Ascending aorta (tissue), 2 donors: ENCODE measurements at regions not wholly inside any gene's neighbourhood (a gene's known extent, or its start where the extent isn't known, plus 50 kb on each side); places are given as distances from the start of the nearest gene placed in this dataset.

ENCODE experiments used
- DNase-seq, 2 donors: peaks; one replicate each; pipeline ENCODE4 v3.0.0-alpha.2; 2019; ENCODE audit warnings: low spot score in 2 of 2
- H3K27ac ChIP-seq, 2 donors: fragments of 200-600 bp; sonication (generic); one replicate each; pipeline ENCODE4 v1.5.1; 2016 to 2017; ENCODE audit warnings: mild to moderate bottlenecking in 1 of 2
- H3K27me3 ChIP-seq: fragments of 200-600 bp; sonication (generic); one replicate; pipeline ENCODE4 v1.5.1; 2017
- H3K36me3 ChIP-seq, 2 donors: fragments of 200-600 bp; sonication (generic); one replicate each; pipeline ENCODE4 v1.5.1; 2016
- H3K4me1 ChIP-seq, 2 donors: fragments of 200-600 bp; sonication (generic); one replicate each; pipeline ENCODE4 v1.5.1; 2016 to 2017; ENCODE audit warnings: mild to moderate bottlenecking in 1 of 2
- H3K4me3 ChIP-seq, 2 donors: fragments of 200-600 bp; sonication (generic); one replicate each; pipeline ENCODE4 v1.5.1; 2016 to 2017; ENCODE audit warnings: mild to moderate bottlenecking in 1 of 2
- H3K9me3 ChIP-seq, 2 donors: fragments of 200-600 bp; sonication (generic); one replicate each; pipeline ENCODE4 v1.5.1; 2016
- intact Hi-C: fragments of 100-400 bp; cut with DNase I; formaldehyde crosslinking; loops from one replicate; pipeline ENCODE4 v1.15.1; 2023
- TF ChIP-seq, protein P1 (sequence below), 3 experiments: fragments of 200-600 bp in 2 of 3; fragments of 450-650 bp in 1 of 3; sonication (generic) in 2 of 3; IDR thresholded peaks; one replicate each; pipeline ENCODE4 v1.5.1; 2016 to 2019; ENCODE audit warnings: antibody characterized with exemption in 3 of 3, mild to moderate bottlenecking in 1 of 3, moderate library complexity in 1 of 3

GRCh38 chr14:98133806-98134205 is 1138.2 kb downstream of the BCL11B start:
- TF ChIP-seq, protein P1, sequence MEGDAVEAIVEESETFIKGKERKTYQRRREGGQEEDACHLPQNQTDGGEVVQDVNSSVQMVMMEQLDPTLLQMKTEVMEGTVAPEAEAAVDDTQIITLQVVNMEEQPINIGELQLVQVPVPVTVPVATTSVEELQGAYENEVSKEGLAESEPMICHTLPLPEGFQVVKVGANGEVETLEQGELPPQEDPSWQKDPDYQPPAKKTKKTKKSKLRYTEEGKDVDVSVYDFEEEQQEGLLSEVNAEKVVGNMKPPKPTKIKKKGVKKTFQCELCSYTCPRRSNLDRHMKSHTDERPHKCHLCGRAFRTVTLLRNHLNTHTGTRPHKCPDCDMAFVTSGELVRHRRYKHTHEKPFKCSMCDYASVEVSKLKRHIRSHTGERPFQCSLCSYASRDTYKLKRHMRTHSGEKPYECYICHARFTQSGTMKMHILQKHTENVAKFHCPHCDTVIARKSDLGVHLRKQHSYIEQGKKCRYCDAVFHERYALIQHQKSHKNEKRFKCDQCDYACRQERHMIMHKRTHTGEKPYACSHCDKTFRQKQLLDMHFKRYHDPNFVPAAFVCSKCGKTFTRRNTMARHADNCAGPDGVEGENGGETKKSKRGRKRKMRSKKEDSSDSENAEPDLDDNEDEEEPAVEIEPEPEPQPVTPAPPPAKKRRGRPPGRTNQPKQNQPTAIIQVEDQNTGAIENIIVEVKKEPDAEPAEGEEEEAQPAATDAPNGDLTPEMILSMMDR (IDR thresholded peaks at IDR 0.05), result no peak
- no peaks in the 10 kb centered on the region for H3K36me3 ChIP-seq
- no peak overlapping the region for H3K4me3 ChIP-seq
- no peaks in the 10 kb centered on the region for H3K4me1 ChIP-seq
- no peaks in the 10 kb centered on the region for H3K27me3 ChIP-seq
- H3K9me3 ChIP-seq, result no peaks in the 10 kb centered on the region
- no peak overlapping the region for H3K27ac ChIP-seq
- intact Hi-C loops, result no loop called here
- DNase-seq, result no peak

DNA sequence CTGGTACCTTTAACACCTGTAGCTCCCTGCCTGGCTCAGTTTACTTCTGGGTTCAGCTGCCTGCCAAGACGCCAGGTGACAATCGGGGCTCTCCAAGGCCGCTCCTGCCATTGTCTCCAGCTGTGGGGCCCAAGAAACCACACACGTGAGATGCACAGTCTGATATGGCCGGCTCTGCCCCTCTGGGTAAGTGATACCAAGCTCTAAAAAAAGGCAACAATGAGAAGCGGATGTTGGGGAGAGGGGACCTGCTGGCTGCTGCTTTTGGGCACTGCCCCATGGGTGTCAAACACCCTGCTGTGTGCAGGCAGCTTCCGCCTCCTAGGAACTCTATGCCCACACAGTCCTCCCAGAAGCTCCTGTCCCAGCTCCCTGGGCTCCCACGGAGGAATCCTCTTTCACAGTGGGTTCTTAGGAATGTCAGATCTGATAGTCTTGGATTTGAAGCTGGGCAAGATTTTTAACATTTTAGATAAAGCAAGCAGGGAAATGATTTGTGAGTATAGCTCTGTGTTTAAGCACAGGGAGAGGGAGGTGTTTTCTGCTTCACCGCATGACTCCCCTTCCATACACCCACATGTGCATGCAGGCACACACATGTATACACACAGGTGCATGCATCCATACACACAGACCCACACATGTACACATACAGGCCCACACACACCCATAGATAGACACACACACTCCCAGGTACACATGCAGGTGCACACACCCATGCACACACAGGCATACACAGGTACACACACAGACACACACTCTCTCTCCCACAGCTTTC is 1135.8 kb downstream of the BCL11B start:
- Histone ChIP-seq H3K9me3 (no peaks in the 10 kb centered on the region), H3K27ac (no peak overlapping the region), H3K4me1 (no peaks in the 10 kb centered on the region), H3K36me3 (no peaks in the 10 kb centered on the region), H3K4me3 (no peak overlapping the region), H3K27me3 (no peaks in the 10 kb centered on the region)
- DNase-seq, result no peak
- intact Hi-C loops, result no loop called here
- TF ChIP-seq, protein P1 (IDR thresholded peaks at IDR 0.05), result no peak

DNA sequence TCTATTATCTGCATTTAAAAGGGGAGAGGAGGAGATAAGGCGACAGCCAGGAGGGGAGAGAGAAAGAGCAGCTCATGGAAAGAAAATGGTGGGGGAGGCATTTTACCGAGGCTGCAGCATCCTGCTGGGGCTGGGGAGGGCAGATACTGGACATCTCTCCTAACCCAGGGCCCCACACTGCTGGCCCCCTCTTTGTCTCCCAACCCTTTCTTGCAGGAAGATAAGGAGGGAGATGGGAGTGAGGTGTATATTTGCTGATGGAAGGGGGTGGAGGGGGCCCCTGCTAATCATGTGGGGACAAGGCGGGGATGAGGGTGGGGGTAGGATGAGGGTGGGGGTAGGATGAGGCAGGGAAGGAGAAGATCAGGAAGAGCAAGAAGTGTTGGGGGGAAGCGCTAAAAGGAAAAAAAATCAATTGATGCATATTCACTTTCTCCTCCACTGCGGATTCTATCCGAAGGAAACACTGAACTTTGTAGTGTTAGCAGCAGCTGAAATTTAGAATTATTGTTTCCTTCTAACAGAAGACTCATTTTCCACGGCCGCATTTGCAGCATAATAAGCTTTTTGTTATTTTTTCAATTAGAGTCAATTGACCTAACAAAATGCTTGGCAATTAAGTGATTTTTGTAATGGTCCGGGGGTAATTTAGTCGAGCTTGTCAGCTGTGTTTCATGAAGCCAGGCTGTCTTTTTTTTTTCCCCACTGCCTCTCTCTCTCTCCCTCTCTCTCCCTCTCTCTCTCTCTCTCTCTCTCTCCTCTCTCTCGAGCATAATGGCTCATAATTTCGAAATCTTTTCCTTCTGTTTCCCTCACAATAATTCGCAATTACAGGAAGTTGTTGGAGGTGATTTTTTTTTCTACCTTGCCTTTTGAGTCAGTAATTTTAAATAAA is 1134.6 kb downstream of the BCL11B start:
- intact Hi-C loops, result no loop called here
- H3K4me3 ChIP-seq, result no peak overlapping the region
- H3K4me1 ChIP-seq, result no peaks in the 10 kb centered on the region
- no peaks in the 10 kb centered on the region for H3K9me3 ChIP-seq
- TF ChIP-seq, protein P1 (IDR thresholded peaks at IDR 0.05), result no peak
- H3K27ac ChIP-seq, result no peak overlapping the region
- H3K36me3 ChIP-seq, result no peaks in the 10 kb centered on the region
- no peak for DNase-seq
- no peaks in the 10 kb centered on the region for H3K27me3 ChIP-seq

GRCh38 chr14:98138666-98139065 is 1133.3 kb downstream of the BCL11B start:
- no peak overlapping the region for H3K4me3 ChIP-seq
- no peaks in the 10 kb centered on the region for H3K36me3 ChIP-seq
- TF ChIP-seq, protein P1 (IDR thresholded peaks at IDR 0.05), result peak in 1 of 3 experiments; percentile 24
- no peak for DNase-seq
- H3K27me3 ChIP-seq, result no peaks in the 10 kb centered on the region
- H3K27ac ChIP-seq, result no peak overlapping the region
- no peaks in the 10 kb centered on the region for H3K9me3 ChIP-seq
- H3K4me1 ChIP-seq, result no peaks in the 10 kb centered on the region
- intact Hi-C loops, result no loop called here

DNA sequence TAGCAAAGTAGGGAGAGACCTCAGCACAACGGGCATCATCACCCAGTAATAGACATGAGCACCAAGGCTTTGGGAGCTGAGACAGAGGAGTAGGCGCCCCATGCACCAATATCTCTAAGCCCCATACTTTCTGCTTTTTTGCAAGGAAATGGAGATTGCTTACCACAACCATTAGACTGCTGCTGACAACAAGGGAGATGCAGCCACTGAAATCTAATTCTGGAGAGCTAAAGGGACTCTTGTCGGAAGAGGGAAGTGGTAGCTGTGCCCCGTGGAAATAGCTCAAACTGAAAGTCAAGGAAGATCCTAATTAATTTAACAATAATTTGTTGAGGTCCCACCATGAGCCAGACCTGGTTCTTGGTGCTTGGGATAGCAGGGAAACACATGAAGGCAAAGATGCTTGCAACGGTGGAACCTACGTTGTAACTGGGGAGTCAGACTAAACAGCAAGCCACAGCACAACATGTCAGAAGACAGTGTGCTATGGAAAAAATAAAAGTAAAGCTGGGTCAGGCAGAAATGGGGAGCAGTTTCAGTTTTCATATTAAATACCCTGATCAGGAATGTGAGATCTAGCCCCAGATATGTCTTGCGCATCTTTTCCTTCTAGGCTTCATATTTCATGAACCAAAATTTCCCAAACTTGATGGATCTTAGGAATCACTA is 1131.0 kb downstream of the BCL11B start:
- H3K4me3 ChIP-seq, result no peak overlapping the region

More for the DNA sequence above, 1131.0 kb downstream of the BCL11B start:
- H3K9me3 ChIP-seq, result no peaks in the 10 kb centered on the region
- intact Hi-C loops, result no loop called here
- no peaks in the 10 kb centered on the region for H3K4me1 ChIP-seq
- TF ChIP-seq, protein P1 (IDR thresholded peaks at IDR 0.05), result no peak
- H3K36me3 ChIP-seq, result no peaks in the 10 kb centered on the region
- DNase-seq, result no peak
- H3K27me3 ChIP-seq, result no peaks in the 10 kb centered on the region
- no peak overlapping the region for H3K27ac ChIP-seq
